Gastroesophageal sphincter (tissue), 3 donors: ENCODE measurements at regions not wholly inside any gene's neighbourhood (a gene's known extent, or its start where the extent isn't known, plus 50 kb on each side); places are given as distances from the start of the nearest gene placed in this dataset.

ENCODE experiments used
- EP300 ChIP-seq: sonication (generic); formaldehyde crosslinking; IDR thresholded peaks from one replicate; pipeline ENCODE4 v1.6.1; 2017; ENCODE audit warnings: antibody characterized with exemption, mild to moderate bottlenecking
- TF ChIP-seq, protein P1 (sequence below), 4 experiments: fragments of 200-600 bp in 2 of 4; fragments of 450-650 bp in 2 of 4; sonication (generic) in 1 of 4; IDR thresholded peaks; one replicate each; pipeline ENCODE4 v1.5.1; 2017 to 2019; ENCODE audit warnings: antibody characterized with exemption in 4 of 4, mild to moderate bottlenecking in 2 of 4, moderate library complexity in 2 of 4

DNA sequence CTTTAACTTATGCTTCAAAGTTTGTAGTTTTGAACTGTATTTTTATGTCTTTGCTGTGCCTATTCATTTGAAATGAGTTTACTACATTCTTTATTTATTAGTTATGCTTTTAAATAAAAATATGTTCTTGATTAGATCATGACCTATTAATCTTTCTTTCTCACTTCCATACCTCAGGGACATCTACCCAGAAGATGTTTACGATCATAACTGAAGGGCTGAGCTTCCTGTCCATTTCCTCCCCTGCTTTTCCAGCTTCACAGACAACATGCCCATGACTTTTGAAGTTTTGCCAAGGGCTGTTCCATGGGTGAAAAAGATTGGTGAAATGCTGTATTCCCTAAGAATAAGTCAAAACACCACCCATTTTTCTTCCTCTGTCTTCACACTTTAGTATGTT lies 99.7 kb upstream of the DDIT4L start:
- TF ChIP-seq, protein P1, sequence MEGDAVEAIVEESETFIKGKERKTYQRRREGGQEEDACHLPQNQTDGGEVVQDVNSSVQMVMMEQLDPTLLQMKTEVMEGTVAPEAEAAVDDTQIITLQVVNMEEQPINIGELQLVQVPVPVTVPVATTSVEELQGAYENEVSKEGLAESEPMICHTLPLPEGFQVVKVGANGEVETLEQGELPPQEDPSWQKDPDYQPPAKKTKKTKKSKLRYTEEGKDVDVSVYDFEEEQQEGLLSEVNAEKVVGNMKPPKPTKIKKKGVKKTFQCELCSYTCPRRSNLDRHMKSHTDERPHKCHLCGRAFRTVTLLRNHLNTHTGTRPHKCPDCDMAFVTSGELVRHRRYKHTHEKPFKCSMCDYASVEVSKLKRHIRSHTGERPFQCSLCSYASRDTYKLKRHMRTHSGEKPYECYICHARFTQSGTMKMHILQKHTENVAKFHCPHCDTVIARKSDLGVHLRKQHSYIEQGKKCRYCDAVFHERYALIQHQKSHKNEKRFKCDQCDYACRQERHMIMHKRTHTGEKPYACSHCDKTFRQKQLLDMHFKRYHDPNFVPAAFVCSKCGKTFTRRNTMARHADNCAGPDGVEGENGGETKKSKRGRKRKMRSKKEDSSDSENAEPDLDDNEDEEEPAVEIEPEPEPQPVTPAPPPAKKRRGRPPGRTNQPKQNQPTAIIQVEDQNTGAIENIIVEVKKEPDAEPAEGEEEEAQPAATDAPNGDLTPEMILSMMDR (IDR thresholded peaks at IDR 0.05), result no peak
- TF ChIP-seq EP300, result no peak
